22Rv1 (cell line): ENCODE measurements at regions not wholly inside any gene's neighbourhood (a gene's known extent, or its start where the extent isn't known, plus 50 kb on each side); places are given as distances from the start of the nearest gene placed in this dataset.

Experiments
- ZFX ChIP-seq: fragments of 450-650 bp; IDR thresholded peaks from 2 replicates; pipeline ENCODE4 v1.6.1; 2017; ENCODE audit warnings: antibody characterized with exemption, borderline replicate concordance
- TF ChIP-seq, protein P1 (sequence below): fragments of 450-650 bp; IDR thresholded peaks from 2 replicates; pipeline ENCODE4 v1.5.1; 2017; ENCODE audit warnings: mild to moderate bottlenecking

- TF ChIP-seq, protein P1, sequence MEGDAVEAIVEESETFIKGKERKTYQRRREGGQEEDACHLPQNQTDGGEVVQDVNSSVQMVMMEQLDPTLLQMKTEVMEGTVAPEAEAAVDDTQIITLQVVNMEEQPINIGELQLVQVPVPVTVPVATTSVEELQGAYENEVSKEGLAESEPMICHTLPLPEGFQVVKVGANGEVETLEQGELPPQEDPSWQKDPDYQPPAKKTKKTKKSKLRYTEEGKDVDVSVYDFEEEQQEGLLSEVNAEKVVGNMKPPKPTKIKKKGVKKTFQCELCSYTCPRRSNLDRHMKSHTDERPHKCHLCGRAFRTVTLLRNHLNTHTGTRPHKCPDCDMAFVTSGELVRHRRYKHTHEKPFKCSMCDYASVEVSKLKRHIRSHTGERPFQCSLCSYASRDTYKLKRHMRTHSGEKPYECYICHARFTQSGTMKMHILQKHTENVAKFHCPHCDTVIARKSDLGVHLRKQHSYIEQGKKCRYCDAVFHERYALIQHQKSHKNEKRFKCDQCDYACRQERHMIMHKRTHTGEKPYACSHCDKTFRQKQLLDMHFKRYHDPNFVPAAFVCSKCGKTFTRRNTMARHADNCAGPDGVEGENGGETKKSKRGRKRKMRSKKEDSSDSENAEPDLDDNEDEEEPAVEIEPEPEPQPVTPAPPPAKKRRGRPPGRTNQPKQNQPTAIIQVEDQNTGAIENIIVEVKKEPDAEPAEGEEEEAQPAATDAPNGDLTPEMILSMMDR = no peak
- TF ChIP-seq ZFX = no peak
Observed at GRCh38 chr17:33473061-33473460, 180.0 kb upstream of the ASIC2 start.
